K562 (cell line): ENCODE measurements at regions not wholly inside any gene's neighbourhood (a gene's known extent, or its start where the extent isn't known, plus 50 kb on each side); places are given as distances from the start of the nearest gene placed in this dataset.

Experiments used
- BRCA1 ChIP-seq, 2 experiments: fragments of 450-650 bp in 1 of 2; sonication (generic) in 1 of 2; formaldehyde crosslinking in 1 of 2; IDR thresholded peaks; 2 replicates each; pipeline versions ENCODE4 v1.5.0 to v1.6.1; 2017 to 2020; ENCODE audit warnings: mild to moderate bottlenecking in 1 of 2, missing genetic modification reagents in 1 of 2
- CHD4 ChIP-seq: fragments of 200-600 bp; sonication (generic); IDR thresholded peaks from 3 replicates; pipeline ENCODE4 v1.6.1; 2012; ENCODE audit warnings: low read depth, mild to moderate bottlenecking, mixed read lengths, low read length, inconsistent platforms; ENCODE audit not compliant: insufficient read depth, insufficient replicate concordance, poor library complexity, severe bottlenecking
- DIDO1 ChIP-seq: fragments of 450-650 bp; IDR thresholded peaks from 2 replicates; pipeline ENCODE4 v1.6.1; 2016; ENCODE audit warnings: low read depth, missing biosample characterization, missing genetic modification characterization
- HDAC6 ChIP-seq: IDR thresholded peaks from 2 replicates; pipeline ENCODE4 v1.6.1; 2012; ENCODE audit warnings: low read depth, mild to moderate bottlenecking, control low read depth, inconsistent platforms, low read length, moderate library complexity
- MYBL2 ChIP-seq, 2 experiments: fragments of 450-650 bp in 1 of 2; sonication (generic) in 1 of 2; formaldehyde crosslinking in 1 of 2; IDR thresholded peaks; 2 replicates each; pipeline versions ENCODE4 v1.6.1 to v1.8.1; 2017 to 2022; ENCODE audit warnings: borderline replicate concordance in 1 of 2, inconsistent platforms in 1 of 2, low read depth in 1 of 2, mild to moderate bottlenecking in 1 of 2, missing genetic modification reagents in 1 of 2, moderate library complexity in 1 of 2
- NFIC ChIP-seq: fragments of 450-650 bp; IDR thresholded peaks from 2 replicates; pipeline ENCODE4 v1.6.1; 2017; ENCODE audit warnings: mild to moderate bottlenecking, inconsistent platforms
- POU5F1 ChIP-seq: fragments of 150-350 bp; IDR thresholded peaks from 2 replicates; pipeline ENCODE4 v1.6.1; 2014; ENCODE audit warnings: borderline replicate concordance, low read length, low read depth, mild to moderate bottlenecking; ENCODE audit not compliant: partially characterized antibody
- RAD21 ChIP-seq, 2 experiments: fragments of 250-450 bp in 1 of 2; fragments of 450-650 bp in 1 of 2; sonication (Bioruptor Pico) in 1 of 2; formaldehyde crosslinking in 1 of 2; IDR thresholded peaks in 1 of 2; conservative IDR thresholded peaks in 1 of 2; 2 replicates each; pipeline versions ENCODE4 v1.4.0 to v1.8.0; 2020 to 2022; ENCODE audit warnings: mild to moderate bottlenecking in 2 of 2, moderate library complexity in 1 of 2
- SIRT6 ChIP-seq: IDR thresholded peaks from one replicate; pipeline ENCODE4 v1.6.1; 2012; ENCODE audit warnings: low read depth, mild to moderate bottlenecking, control low read depth, inconsistent platforms, low read length, moderate library complexity
- ZNF212 ChIP-seq: fragments of 450-650 bp; formaldehyde crosslinking; IDR thresholded peaks from 2 replicates; pipeline ENCODE4 v1.4.0; 2020; ENCODE audit warnings: mild to moderate bottlenecking
- ZNF263 ChIP-seq: sonication (generic); formaldehyde crosslinking; IDR thresholded peaks from 2 replicates; pipeline ENCODE4 v1.8.0; 2022; ENCODE audit warnings: mild to moderate bottlenecking, missing genetic modification reagents, borderline replicate concordance
- ZNF583 ChIP-seq: fragments of 250-450 bp; sonication (Bioruptor Pico); IDR thresholded peaks from 2 replicates; pipeline ENCODE4 v1.4.0; 2020
- TF ChIP-seq, protein P1 (sequence below): fragments of 450-650 bp; formaldehyde crosslinking; conservative IDR thresholded peaks from 2 replicates; pipeline ENCODE4 v1.4.0; 2022; ENCODE audit warnings: mild to moderate bottlenecking, missing genetic modification characterization
- TF ChIP-seq, protein P2 (sequence below): sonication (generic); formaldehyde crosslinking; IDR thresholded peaks from 2 replicates; pipeline ENCODE4 v1.8.0; 2022; ENCODE audit warnings: missing genetic modification reagents, mild to moderate bottlenecking, moderate library complexity, borderline replicate concordance

DNA sequence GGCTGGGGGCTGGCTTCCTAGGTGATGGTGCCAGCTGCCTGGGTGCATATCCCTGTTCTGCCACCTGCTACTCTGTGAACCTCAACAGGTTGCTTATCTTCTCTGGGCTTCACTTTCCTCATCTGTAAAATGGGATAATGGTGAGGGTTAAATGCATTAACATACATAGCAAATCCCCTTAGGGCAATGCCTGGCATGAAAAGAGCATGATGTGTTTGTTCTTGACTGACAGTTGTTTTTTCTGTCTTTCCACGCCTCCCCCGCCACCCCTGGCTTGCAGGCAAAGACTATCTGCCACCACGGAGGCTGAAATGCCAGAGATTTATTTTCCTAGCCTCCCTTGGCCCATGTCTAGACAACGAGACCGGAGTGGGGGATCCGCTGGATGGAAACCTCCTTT, 280.5 kb downstream of the NSG2 start:
- TF ChIP-seq, protein P1, sequence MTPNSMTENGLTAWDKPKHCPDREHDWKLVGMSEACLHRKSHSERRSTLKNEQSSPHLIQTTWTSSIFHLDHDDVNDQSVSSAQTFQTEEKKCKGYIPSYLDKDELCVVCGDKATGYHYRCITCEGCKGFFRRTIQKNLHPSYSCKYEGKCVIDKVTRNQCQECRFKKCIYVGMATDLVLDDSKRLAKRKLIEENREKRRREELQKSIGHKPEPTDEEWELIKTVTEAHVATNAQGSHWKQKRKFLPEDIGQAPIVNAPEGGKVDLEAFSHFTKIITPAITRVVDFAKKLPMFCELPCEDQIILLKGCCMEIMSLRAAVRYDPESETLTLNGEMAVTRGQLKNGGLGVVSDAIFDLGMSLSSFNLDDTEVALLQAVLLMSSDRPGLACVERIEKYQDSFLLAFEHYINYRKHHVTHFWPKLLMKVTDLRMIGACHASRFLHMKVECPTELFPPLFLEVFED: no peak
- TF ChIP-seq DIDO1 (tag): no peak
- TF ChIP-seq ZNF212 (CRISPR knock-in tag): no peak
- TF ChIP-seq BRCA1 (IDR thresholded peaks at IDR 0.05): no peak
- TF ChIP-seq BRCA1 (CRISPR knock-in tag; IDR thresholded peaks at IDR 0.05): no peak
- TF ChIP-seq, protein P2, sequence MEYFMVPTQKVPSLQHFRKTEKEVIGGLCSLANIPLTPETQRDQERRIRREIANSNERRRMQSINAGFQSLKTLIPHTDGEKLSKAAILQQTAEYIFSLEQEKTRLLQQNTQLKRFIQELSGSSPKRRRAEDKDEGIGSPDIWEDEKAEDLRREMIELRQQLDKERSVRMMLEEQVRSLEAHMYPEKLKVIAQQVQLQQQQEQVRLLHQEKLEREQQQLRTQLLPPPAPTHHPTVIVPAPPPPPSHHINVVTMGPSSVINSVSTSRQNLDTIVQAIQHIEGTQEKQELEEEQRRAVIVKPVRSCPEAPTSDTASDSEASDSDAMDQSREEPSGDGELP (CRISPR knock-in tag): no peak
- TF ChIP-seq MYBL2 (IDR thresholded peaks at IDR 0.05; ENCODE audit: low read depth): no peak
- TF ChIP-seq MYBL2 (CRISPR knock-in tag; IDR thresholded peaks at IDR 0.05; ENCODE audit: borderline replicate concordance): no peak
- TF ChIP-seq NFIC: no peak
- TF ChIP-seq ZNF263 (CRISPR knock-in tag): no peak
- no peak for TF ChIP-seq RAD21 (CRISPR knock-in tag; conservative IDR thresholded peaks at IDR 0.05 in 1 of 2, IDR thresholded peaks at IDR 0.05 in 1 of 2)
- TF ChIP-seq POU5F1: no peak
- no peak for TF ChIP-seq CHD4
- no peak for TF ChIP-seq SIRT6
- no peak for TF ChIP-seq ZNF583 (CRISPR knock-in tag)
- TF ChIP-seq HDAC6: no peak
